Endothelial cell of umbilical vein (primary cell): ENCODE measurements at regions not wholly inside any gene's neighbourhood (a gene's known extent, or its start where the extent isn't known, plus 50 kb on each side); places are given as distances from the start of the nearest gene placed in this dataset.

ENCODE experiments used
- BruUV-seq: library from RNA; stranded (reverse); fragments of 400-500 nt; replicated peaks from 2 replicates; lab custom pipeline; 2021; lab: Mats Ljungman, UMichigan
- CTCF ChIA-PET: fragments of 300-600, 350-600 bp; sonication (Branson Sonifier 250); formaldehyde crosslinking; loops from one replicate; lab custom pipeline; 2021; ENCODE audit warnings: antibody characterized with exemption, inconsistent platforms; lab: Charles Lee
- POLR2A ChIA-PET: fragments of 300-600, 350-600 bp; sonication (Branson Sonifier 250); formaldehyde crosslinking; loops from one replicate; lab custom pipeline; 2021; ENCODE audit warnings: antibody characterized with exemption, inconsistent platforms; lab: Charles Lee
- DNase-seq: peaks from one replicate; pipeline ENCODE4 v3.0.0-alpha.2; 2011; ENCODE audit warnings: low read depth, low spot score
- FAIRE-seq: peaks from 2 replicates; lab custom pipeline; 2011; peaks lifted over from hg19 to GRCh38; lab: Jason Lieb, UNC
- H2AFZ ChIP-seq: 2 replicates; pipeline ENCODE4 v1.6.0; 2012; ENCODE audit warnings: low read depth, low read length, control low read depth, inconsistent platforms
- H3K27ac ChIP-seq: 2 replicates; pipeline ENCODE4 v1.5.1; 2011; ENCODE audit warnings: low read depth, mild to moderate bottlenecking, control low read depth, low read length, moderate library complexity; ENCODE audit not compliant: insufficient read depth
- H3K27me3 ChIP-seq, 2 experiments: 2 replicates each; pipeline versions ENCODE4 v1.6.0 to v1.6.1; 2011; ENCODE audit warnings: low read length in 2 of 2, mixed read lengths in 1 of 2; ENCODE audit not compliant: control insufficient read depth in 2 of 2, insufficient read depth in 2 of 2
- H3K36me3 ChIP-seq, 2 experiments: 2 replicates in 1 of 2; 3 replicates in 1 of 2; pipeline ENCODE4 v1.5.1; 2011; ENCODE audit warnings: low read length in 2 of 2, mild to moderate bottlenecking in 1 of 2, moderate library complexity in 1 of 2; ENCODE audit not compliant: control insufficient read depth in 2 of 2, insufficient read depth in 2 of 2; ENCODE audit errors: extremely low read depth in 1 of 2
- H3K4me1 ChIP-seq: 3 replicates; pipeline ENCODE4 v1.5.1; 2011; ENCODE audit warnings: mild to moderate bottlenecking, low read length; ENCODE audit not compliant: control insufficient read depth, insufficient read depth; ENCODE audit errors: extremely low read depth
- H3K4me2 ChIP-seq: 2 replicates; pipeline ENCODE4 v1.6.1; 2011; ENCODE audit warnings: low read length, control low read depth, mixed read lengths; ENCODE audit not compliant: insufficient read depth
- H3K4me3 ChIP-seq, 3 experiments: fragments of 200-600 bp in 1 of 3; sonication (generic), shearing (Covaris generic) in 1 of 3; replicated peaks in 1 of 3; 2 replicates each; pipeline ENCODE4 v1.5.1; 2011 to 2016; ENCODE audit warnings: control low read depth in 3 of 3, low read length in 3 of 3, mild to moderate bottlenecking in 2 of 3, inconsistent platforms in 1 of 3, low read depth in 1 of 3, moderate library complexity in 1 of 3; ENCODE audit not compliant: insufficient read depth in 1 of 3
- H3K79me2 ChIP-seq: 2 replicates; pipeline ENCODE4 v1.6.0; 2012; ENCODE audit warnings: low read length, inconsistent platforms; ENCODE audit not compliant: control insufficient read depth, insufficient read depth
- H3K9ac ChIP-seq: replicated peaks from 2 replicates; pipeline ENCODE3; 2011; ENCODE audit warnings: low read length, control low read depth; ENCODE audit not compliant: insufficient read depth; ENCODE audit errors: extremely low read depth
- H3K9me1 ChIP-seq: replicated peaks from 3 replicates; pipeline ENCODE4 v1.6.0; 2011; ENCODE audit warnings: mild to moderate bottlenecking, low read length; ENCODE audit not compliant: control insufficient read depth, insufficient read depth; ENCODE audit errors: extremely low read depth
- H3K9me3 ChIP-seq: replicated peaks from 2 replicates; pipeline ENCODE4 v1.5.1; 2012; ENCODE audit warnings: low read length, inconsistent platforms; ENCODE audit not compliant: control insufficient read depth, insufficient read depth
- H4K20me1 ChIP-seq: replicated peaks from 2 replicates; pipeline ENCODE3; 2011; ENCODE audit warnings: mild to moderate bottlenecking, low read length; ENCODE audit not compliant: control insufficient read depth, insufficient read depth; ENCODE audit errors: extremely low read depth
- EZH2 ChIP-seq: IDR thresholded peaks from 2 replicates; pipeline ENCODE4 v1.6.1; 2012; ENCODE audit warnings: borderline replicate concordance, low read depth, mild to moderate bottlenecking, moderate library complexity, low read length, inconsistent platforms; ENCODE audit not compliant: severe bottlenecking
- FOS ChIP-seq: IDR thresholded peaks from 2 replicates; pipeline ENCODE4 v1.6.1; 2011; ENCODE audit warnings: mild to moderate bottlenecking, low read length, moderate library complexity, borderline replicate concordance; ENCODE audit not compliant: insufficient read depth
- GATA2 ChIP-seq: IDR thresholded peaks from 2 replicates; pipeline ENCODE4 v1.7.0; 2011; ENCODE audit warnings: low read depth, mild to moderate bottlenecking, moderate library complexity, mixed read lengths, low read length; ENCODE audit not compliant: insufficient read length, insufficient read depth
- JUN ChIP-seq: IDR thresholded peaks from 2 replicates; pipeline ENCODE4 v1.6.1; 2011; ENCODE audit warnings: borderline replicate concordance, low read depth; ENCODE audit not compliant: insufficient read length, insufficient read depth
- MAX ChIP-seq: IDR thresholded peaks from 2 replicates; pipeline ENCODE4 v1.6.1; 2011; ENCODE audit not compliant: insufficient read depth, insufficient read length
- MYC ChIP-seq: IDR thresholded peaks from one replicate; pipeline ENCODE4 v1.6.1; 2011; ENCODE audit warnings: mild to moderate bottlenecking, low read depth, low read length
- POLR2A ChIP-seq: IDR thresholded peaks from 2 replicates; pipeline ENCODE4 v1.6.1; 2012; ENCODE audit warnings: low read depth, mild to moderate bottlenecking, control low read depth, low read length
- POLR2AphosphoS5 ChIP-seq: IDR thresholded peaks from 2 replicates; pipeline ENCODE4 v1.6.1; 2012; ENCODE audit warnings: low read depth, mild to moderate bottlenecking, control low read depth, low read length, moderate library complexity; ENCODE audit not compliant: insufficient read depth
- dilution Hi-C: fragments of 300-500 bp; cut with MboI; formaldehyde crosslinking; loops from one replicate; pipeline ENCODE4 v1.15.0; 2019; ENCODE audit warnings: low sequenced_read_pairs; ENCODE audit not compliant: extremely low pct_ligation_motif_present
- intact Hi-C: fragments of 100-400 bp; cut with micrococcal nuclease; formaldehyde crosslinking; loops from one replicate; pipeline ENCODE4 v1.10.0; 2022
- TF ChIP-seq, protein P1 (sequence below), 2 donors: IDR thresholded peaks; 1 replicate in 1 of 2; 2 replicates in 1 of 2; pipeline ENCODE4 v1.5.1; 2011; ENCODE audit warnings: low read length in 2 of 2, mild to moderate bottlenecking in 2 of 2, moderate library complexity in 2 of 2, control low read depth in 1 of 2, inconsistent platforms in 1 of 2, low read depth in 1 of 2; ENCODE audit not compliant: insufficient read depth in 1 of 2; ENCODE audit errors: extremely low read depth in 1 of 2

- dilution Hi-C loops, result no loop called here
- no peaks in the 10 kb centered on the region for H3K36me3 ChIP-seq
- DNase-seq, result no peak
- H3K9me1 ChIP-seq, result no peaks in the 10 kb centered on the region
- no peak for TF ChIP-seq FOS
- no peak for TF ChIP-seq JUN
- no peak for TF ChIP-seq POLR2A
- TF ChIP-seq, protein P1, sequence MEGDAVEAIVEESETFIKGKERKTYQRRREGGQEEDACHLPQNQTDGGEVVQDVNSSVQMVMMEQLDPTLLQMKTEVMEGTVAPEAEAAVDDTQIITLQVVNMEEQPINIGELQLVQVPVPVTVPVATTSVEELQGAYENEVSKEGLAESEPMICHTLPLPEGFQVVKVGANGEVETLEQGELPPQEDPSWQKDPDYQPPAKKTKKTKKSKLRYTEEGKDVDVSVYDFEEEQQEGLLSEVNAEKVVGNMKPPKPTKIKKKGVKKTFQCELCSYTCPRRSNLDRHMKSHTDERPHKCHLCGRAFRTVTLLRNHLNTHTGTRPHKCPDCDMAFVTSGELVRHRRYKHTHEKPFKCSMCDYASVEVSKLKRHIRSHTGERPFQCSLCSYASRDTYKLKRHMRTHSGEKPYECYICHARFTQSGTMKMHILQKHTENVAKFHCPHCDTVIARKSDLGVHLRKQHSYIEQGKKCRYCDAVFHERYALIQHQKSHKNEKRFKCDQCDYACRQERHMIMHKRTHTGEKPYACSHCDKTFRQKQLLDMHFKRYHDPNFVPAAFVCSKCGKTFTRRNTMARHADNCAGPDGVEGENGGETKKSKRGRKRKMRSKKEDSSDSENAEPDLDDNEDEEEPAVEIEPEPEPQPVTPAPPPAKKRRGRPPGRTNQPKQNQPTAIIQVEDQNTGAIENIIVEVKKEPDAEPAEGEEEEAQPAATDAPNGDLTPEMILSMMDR (IDR thresholded peaks at IDR 0.05; ENCODE audit: extremely low read depth in 1 of 2, insufficient read depth in 1 of 2, low read depth in 1 of 2, low read length in 2 of 2), result no peak
- TF ChIP-seq GATA2, result no peak
- no peak for TF ChIP-seq MYC
- TF ChIP-seq EZH2, result no peak
- TF ChIP-seq POLR2AphosphoS5, result no peak
- no peak for TF ChIP-seq MAX
- CTCF ChIA-PET, result no interaction called here
- POLR2A ChIA-PET, result no interaction called here
- intact Hi-C loops, result no loop called here
- H3K4me1 ChIP-seq, result no peaks in the 10 kb centered on the region
- H3K27ac ChIP-seq, result no peak overlapping the region
- no peaks in the 10 kb centered on the region for H3K9me3 ChIP-seq
- H3K79me2 ChIP-seq, result no peaks in the 10 kb centered on the region
- no TSS peak for BruUV-seq
- H3K27me3 ChIP-seq, result no peaks in the 10 kb centered on the region
- H4K20me1 ChIP-seq, result no peaks in the 10 kb centered on the region
- no peak overlapping the region for H3K4me3 ChIP-seq
- no peak for FAIRE-seq
- H3K9ac ChIP-seq, result no peak overlapping the region
- no peak overlapping the region for H2AFZ ChIP-seq
- no peak overlapping the region for H3K4me2 ChIP-seq
Observed at GRCh38 chrX:82038793-82039192, 836.9 kb downstream of the SH3BGRL start.
